Astrocyte (in vitro differentiated cells and primary cell): ENCODE measurements at regions not wholly inside any gene's neighbourhood (a gene's known extent, or its start where the extent isn't known, plus 50 kb on each side); places are given as distances from the start of the nearest gene placed in this dataset.

Experiments
- DNase-seq: peaks from one replicate; pipeline ENCODE4 v3.0.0-alpha.2; 2010; ENCODE audit warnings: low read depth
- FAIRE-seq: peaks from 2 replicates; lab custom pipeline; 2011; peaks lifted over from hg19 to GRCh38; lab: Jason Lieb, UNC
- H2AFZ ChIP-seq: 2 replicates; pipeline ENCODE4 v1.6.0; 2012; ENCODE audit warnings: low read depth, low read length, inconsistent platforms
- H3K27ac ChIP-seq: 2 replicates; pipeline ENCODE4 v1.5.1; 2011; ENCODE audit warnings: low read depth, low read length, inconsistent platforms
- H3K27me3 ChIP-seq: 2 replicates; pipeline ENCODE4 v1.6.0; 2011; ENCODE audit warnings: low read length, inconsistent platforms; ENCODE audit not compliant: insufficient read depth
- H3K36me3 ChIP-seq: 2 replicates; pipeline ENCODE4 v1.5.1; 2011; ENCODE audit warnings: low read length, inconsistent platforms; ENCODE audit not compliant: insufficient read depth
- H3K4me1 ChIP-seq: 2 replicates; pipeline ENCODE4 v1.5.1; 2011; ENCODE audit warnings: low read length, inconsistent platforms; ENCODE audit not compliant: insufficient read depth
- H3K4me2 ChIP-seq: 2 replicates; pipeline ENCODE4 v1.6.0; 2012; ENCODE audit warnings: low read length, inconsistent platforms
- H3K4me3 ChIP-seq: 2 replicates; pipeline ENCODE4 v1.5.1; 2011; ENCODE audit warnings: low read depth, mild to moderate bottlenecking, low read length, inconsistent platforms; ENCODE audit not compliant: insufficient read depth
- H3K79me2 ChIP-seq: 2 replicates; pipeline ENCODE4 v1.6.0; 2012; ENCODE audit warnings: mild to moderate bottlenecking, low read length, inconsistent platforms; ENCODE audit not compliant: insufficient read depth
- H3K9ac ChIP-seq: 2 replicates; pipeline ENCODE4 v1.6.0; 2012; ENCODE audit warnings: mild to moderate bottlenecking, low read length, inconsistent platforms
- H3K9me3 ChIP-seq: 2 replicates; pipeline ENCODE4 v1.5.1; 2012; ENCODE audit warnings: low read depth, mild to moderate bottlenecking, low read length, inconsistent platforms; ENCODE audit not compliant: insufficient read depth
- H4K20me1 ChIP-seq: 2 replicates; pipeline ENCODE4 v1.6.0; 2012; ENCODE audit warnings: low read length, inconsistent platforms; ENCODE audit not compliant: insufficient read depth
- H3K27ac Mint-ChIP-seq: one replicate; pipeline ENCODE4 v1.8.0; 2021; ENCODE audit warnings: mild to moderate bottlenecking, mixed read lengths; ENCODE audit not compliant: unreplicated experiment
- H3K27me3 Mint-ChIP-seq: one replicate; pipeline ENCODE4 v1.8.0; 2021; ENCODE audit warnings: low read depth, mixed read lengths; ENCODE audit not compliant: unreplicated experiment
- H3K36me3 Mint-ChIP-seq: one replicate; pipeline ENCODE4 v1.8.0; 2021; ENCODE audit warnings: low read depth, mixed read lengths; ENCODE audit not compliant: unreplicated experiment
- H3K4me1 Mint-ChIP-seq: one replicate; pipeline ENCODE4 v1.8.0; 2021; ENCODE audit warnings: low read depth, mixed read lengths; ENCODE audit not compliant: unreplicated experiment
- H3K4me3 Mint-ChIP-seq: one replicate; pipeline ENCODE4 v1.8.0; 2021; ENCODE audit warnings: mild to moderate bottlenecking, moderate library complexity, mixed read lengths; ENCODE audit not compliant: unreplicated experiment
- H3K9me3 Mint-ChIP-seq: one replicate; pipeline ENCODE4 v1.8.0; 2021; ENCODE audit warnings: mild to moderate bottlenecking, mixed read lengths; ENCODE audit not compliant: unreplicated experiment
- EZH2 ChIP-seq: IDR thresholded peaks from 2 replicates; pipeline ENCODE4 v1.6.1; 2012; ENCODE audit warnings: mild to moderate bottlenecking, low read length, inconsistent platforms; ENCODE audit not compliant: insufficient read depth
- TF ChIP-seq, protein P1 (sequence below): IDR thresholded peaks from 2 replicates; pipeline ENCODE4 v1.5.1; 2011; ENCODE audit warnings: low read depth, mild to moderate bottlenecking, inconsistent platforms, low read length, moderate library complexity; ENCODE audit not compliant: insufficient read depth

DNA sequence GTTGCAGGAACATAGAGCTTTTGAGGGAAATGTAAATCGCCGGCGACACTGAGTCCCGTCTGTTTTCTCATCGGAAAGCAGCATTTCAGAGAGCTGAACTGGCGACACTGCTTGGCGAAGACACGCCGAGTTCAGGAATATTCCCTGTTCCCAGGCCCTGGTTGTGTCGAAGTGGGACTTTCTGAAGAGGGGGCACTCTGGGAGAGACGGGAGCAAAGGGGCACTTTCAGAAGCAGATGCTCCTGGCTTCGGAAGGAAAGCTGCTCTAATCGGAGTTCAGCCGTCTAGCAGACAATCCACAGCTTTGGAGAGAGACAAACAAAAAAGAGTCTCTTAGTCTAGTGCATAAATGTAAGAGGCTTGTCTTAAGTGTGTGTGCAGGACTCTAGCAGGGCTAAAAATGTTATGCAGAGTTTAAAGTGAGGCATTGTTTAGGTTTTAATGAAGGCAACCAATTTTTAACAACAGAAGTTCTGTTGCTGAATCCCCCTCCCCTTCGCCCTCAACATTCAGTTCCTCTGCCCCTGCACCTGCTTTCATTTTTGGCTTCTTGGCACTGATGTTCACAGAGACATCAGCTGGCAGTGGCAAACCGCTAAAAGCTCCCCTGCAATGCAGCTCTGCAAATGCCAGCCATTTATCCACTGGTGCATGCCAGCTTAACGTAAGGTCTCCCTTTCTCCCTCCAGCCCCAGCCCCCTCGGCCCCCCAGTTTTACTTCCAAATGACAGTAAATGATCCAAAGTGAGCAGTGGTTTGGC lies 289.5 kb upstream of the MPDZ start:
- Histone ChIP-seq H3K9me3 (no peaks in the 10 kb centered on the region), H3K79me2 (no peaks in the 10 kb centered on the region), H3K27ac (no peak overlapping the region), H2AFZ (peak overlapping the region; percentile 85), H4K20me1 (no peaks in the 10 kb centered on the region), H3K4me1 (peaks cover 9% of the 10 kb centered on the region), H3K27me3 (no peaks in the 10 kb centered on the region), H3K4me3 (peak overlapping the region; percentile 59), H3K9ac (peak overlapping the region; percentile 66), H3K36me3 (no peaks in the 10 kb centered on the region), H3K4me2 (peak overlapping the region; percentile 88)
- Mint-ChIP-seq H3K27me3 (peaks cover 3% of the 10 kb centered on the region), H3K4me1 (peaks cover 5% of the 10 kb centered on the region), H3K27ac (peak overlapping the region; percentile 51), H3K36me3 (no peaks in the 10 kb centered on the region), H3K9me3 (no peaks in the 10 kb centered on the region), H3K4me3 (peak overlapping the region; percentile 80)
- no peak for DNase-seq
- TF ChIP-seq, protein P1, sequence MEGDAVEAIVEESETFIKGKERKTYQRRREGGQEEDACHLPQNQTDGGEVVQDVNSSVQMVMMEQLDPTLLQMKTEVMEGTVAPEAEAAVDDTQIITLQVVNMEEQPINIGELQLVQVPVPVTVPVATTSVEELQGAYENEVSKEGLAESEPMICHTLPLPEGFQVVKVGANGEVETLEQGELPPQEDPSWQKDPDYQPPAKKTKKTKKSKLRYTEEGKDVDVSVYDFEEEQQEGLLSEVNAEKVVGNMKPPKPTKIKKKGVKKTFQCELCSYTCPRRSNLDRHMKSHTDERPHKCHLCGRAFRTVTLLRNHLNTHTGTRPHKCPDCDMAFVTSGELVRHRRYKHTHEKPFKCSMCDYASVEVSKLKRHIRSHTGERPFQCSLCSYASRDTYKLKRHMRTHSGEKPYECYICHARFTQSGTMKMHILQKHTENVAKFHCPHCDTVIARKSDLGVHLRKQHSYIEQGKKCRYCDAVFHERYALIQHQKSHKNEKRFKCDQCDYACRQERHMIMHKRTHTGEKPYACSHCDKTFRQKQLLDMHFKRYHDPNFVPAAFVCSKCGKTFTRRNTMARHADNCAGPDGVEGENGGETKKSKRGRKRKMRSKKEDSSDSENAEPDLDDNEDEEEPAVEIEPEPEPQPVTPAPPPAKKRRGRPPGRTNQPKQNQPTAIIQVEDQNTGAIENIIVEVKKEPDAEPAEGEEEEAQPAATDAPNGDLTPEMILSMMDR, result no peak
- TF ChIP-seq EZH2, result no peak
- no peak for FAIRE-seq

DNA sequence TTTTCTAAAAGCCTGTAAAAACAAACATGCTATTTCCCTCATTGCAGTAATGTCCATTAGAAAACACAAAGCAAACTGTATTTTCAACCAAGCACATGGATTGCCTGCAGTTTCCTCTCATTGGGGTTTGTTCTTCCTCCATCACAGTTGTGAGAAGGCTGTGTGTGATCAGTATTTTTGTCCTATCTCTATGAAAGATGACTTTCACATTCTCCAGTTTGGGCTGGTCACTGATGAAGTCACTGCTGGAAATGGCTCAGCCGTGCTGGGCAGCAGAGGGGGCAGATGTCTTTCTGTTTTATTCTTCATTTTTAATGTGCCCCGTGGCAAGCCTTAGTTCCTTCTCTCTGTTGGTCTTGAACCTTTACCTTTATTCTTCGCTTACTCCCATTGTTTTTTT lies 288.9 kb upstream of the MPDZ start:
- no peaks in the 10 kb centered on the region for H3K9me3 Mint-ChIP-seq
- peak overlapping the region; percentile 51 for H3K27ac Mint-ChIP-seq
- no peak for TF ChIP-seq EZH2
- TF ChIP-seq, protein P1, result no peak
- Histone ChIP-seq H3K79me2 (no peaks in the 10 kb centered on the region), H3K4me1 (peaks cover 9% of the 10 kb centered on the region), H2AFZ (peak overlapping the region; percentile 85), H3K36me3 (no peaks in the 10 kb centered on the region), H3K9me3 (no peaks in the 10 kb centered on the region), H3K27ac (no peak overlapping the region), H3K27me3 (no peaks in the 10 kb centered on the region), H3K4me2 (peak overlapping the region; percentile 88), H4K20me1 (no peaks in the 10 kb centered on the region), H3K9ac (peak overlapping the region; percentile 66), H3K4me3 (peak overlapping the region; percentile 59)
- H3K4me1 Mint-ChIP-seq, result peaks cover 5% of the 10 kb centered on the region
- DNase-seq (peak; percentile 37), FAIRE-seq (no peak)
- peaks cover 3% of the 10 kb centered on the region for H3K27me3 Mint-ChIP-seq
- peak overlapping the region; percentile 80 for H3K4me3 Mint-ChIP-seq
- H3K36me3 Mint-ChIP-seq, result no peaks in the 10 kb centered on the region

DNA sequence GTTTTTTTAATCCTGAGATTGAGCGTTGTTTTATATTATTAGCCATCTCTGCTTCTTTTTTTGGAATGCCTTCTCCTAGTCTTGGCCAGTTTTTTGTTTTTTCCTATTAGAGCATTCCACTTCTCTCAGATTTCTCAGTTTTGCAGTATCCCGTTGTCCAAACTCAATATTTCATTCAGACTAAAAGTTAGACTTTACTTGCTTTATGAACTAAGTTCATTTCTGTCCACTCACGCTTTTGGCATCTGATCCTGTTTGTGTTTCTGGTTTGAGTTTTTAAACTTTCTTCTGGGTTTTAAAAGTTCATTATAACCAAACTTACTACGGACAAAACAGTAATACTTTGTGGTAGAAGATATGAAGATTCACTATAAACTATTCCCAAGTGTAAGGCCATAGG lies 288.3 kb upstream of the MPDZ start:
- H3K27ac ChIP-seq, result no peak overlapping the region
- H3K9ac ChIP-seq, result no peak overlapping the region
- no peaks in the 10 kb centered on the region for H3K9me3 ChIP-seq
- no peaks in the 10 kb centered on the region for H3K79me2 ChIP-seq
- Mint-ChIP-seq H3K27ac (no peak overlapping the region), H3K4me1 (peaks cover 5% of the 10 kb centered on the region), H3K27me3 (peaks cover 3% of the 10 kb centered on the region), H3K36me3 (no peaks in the 10 kb centered on the region), H3K9me3 (no peaks in the 10 kb centered on the region), H3K4me3 (no peak overlapping the region)
- no peak overlapping the region for H2AFZ ChIP-seq
- H3K4me2 ChIP-seq, result peak overlapping the region; percentile 88
- DNase-seq (no peak), FAIRE-seq (no peak)
- no peaks in the 10 kb centered on the region for H3K27me3 ChIP-seq
- no peaks in the 10 kb centered on the region for H3K36me3 ChIP-seq
- H3K4me1 ChIP-seq, result peaks cover 9% of the 10 kb centered on the region
- H4K20me1 ChIP-seq, result no peaks in the 10 kb centered on the region
- TF ChIP-seq EZH2, result no peak
- TF ChIP-seq, protein P1, result no peak
- no peak overlapping the region for H3K4me3 ChIP-seq
